Bronchial epithelial cell (primary cell): ENCODE measurements at regions not wholly inside any gene's neighbourhood (a gene's known extent, or its start where the extent isn't known, plus 50 kb on each side); places are given as distances from the start of the nearest gene placed in this dataset.

Source experiments
- DNase-seq: peaks from one replicate; pipeline ENCODE4 v3.0.0-alpha.2; 2010; ENCODE audit warnings: low read depth
- FAIRE-seq: peaks from 2 replicates; lab custom pipeline; 2011; peaks lifted over from hg19 to GRCh38; lab: Jason Lieb, UNC
- H3K27me3 ChIP-seq: 2 replicates; pipeline ENCODE4 v1.5.1; 2011; ENCODE audit warnings: low read length; ENCODE audit not compliant: control insufficient read depth, insufficient read depth
- H3K36me3 ChIP-seq: 2 replicates; pipeline ENCODE4 v1.5.1; 2011; ENCODE audit warnings: low read length; ENCODE audit not compliant: control insufficient read depth, insufficient read depth
- H3K4me3 ChIP-seq: 2 replicates; pipeline ENCODE4 v1.5.1; 2011; ENCODE audit warnings: mild to moderate bottlenecking, low read depth, low read length, control low read depth
- TF ChIP-seq, protein P1 (sequence below): IDR thresholded peaks from 2 replicates; pipeline ENCODE4 v1.5.1; 2011; ENCODE audit warnings: mild to moderate bottlenecking, moderate library complexity, low read length, control low read depth, inconsistent platforms; ENCODE audit not compliant: insufficient read depth, severe bottlenecking

DNA sequence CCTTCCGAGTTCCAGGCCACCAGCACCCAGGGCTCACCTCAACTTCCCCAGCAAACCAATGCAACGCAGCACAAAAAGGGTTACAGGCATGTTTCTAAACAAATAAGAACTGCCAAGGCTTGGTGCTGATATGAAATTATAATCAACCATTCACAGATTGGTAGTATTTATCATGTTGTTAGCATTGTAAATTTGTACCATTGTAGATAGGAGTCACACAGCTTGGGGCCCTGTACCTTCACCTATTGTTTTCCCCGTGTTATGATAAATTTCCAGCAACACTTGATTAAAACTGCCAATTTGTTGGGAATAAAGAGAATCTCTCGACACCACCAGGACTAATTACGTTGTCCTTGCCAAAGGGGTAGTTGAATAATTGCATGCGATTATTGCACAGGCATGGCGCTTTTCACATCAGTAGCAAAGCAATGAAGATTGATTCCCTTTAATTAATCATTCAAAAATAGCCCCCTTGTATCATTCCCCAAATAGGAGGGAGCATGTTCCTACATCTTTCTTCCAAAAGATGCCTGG, 454.1 kb downstream of the ZNF608 start:
- Histone ChIP-seq H3K4me3 (no peak overlapping the region), H3K27me3 (no peaks in the 10 kb centered on the region), H3K36me3 (no peaks in the 10 kb centered on the region)
- no peak for DNase-seq
- no peak for FAIRE-seq
- TF ChIP-seq, protein P1, sequence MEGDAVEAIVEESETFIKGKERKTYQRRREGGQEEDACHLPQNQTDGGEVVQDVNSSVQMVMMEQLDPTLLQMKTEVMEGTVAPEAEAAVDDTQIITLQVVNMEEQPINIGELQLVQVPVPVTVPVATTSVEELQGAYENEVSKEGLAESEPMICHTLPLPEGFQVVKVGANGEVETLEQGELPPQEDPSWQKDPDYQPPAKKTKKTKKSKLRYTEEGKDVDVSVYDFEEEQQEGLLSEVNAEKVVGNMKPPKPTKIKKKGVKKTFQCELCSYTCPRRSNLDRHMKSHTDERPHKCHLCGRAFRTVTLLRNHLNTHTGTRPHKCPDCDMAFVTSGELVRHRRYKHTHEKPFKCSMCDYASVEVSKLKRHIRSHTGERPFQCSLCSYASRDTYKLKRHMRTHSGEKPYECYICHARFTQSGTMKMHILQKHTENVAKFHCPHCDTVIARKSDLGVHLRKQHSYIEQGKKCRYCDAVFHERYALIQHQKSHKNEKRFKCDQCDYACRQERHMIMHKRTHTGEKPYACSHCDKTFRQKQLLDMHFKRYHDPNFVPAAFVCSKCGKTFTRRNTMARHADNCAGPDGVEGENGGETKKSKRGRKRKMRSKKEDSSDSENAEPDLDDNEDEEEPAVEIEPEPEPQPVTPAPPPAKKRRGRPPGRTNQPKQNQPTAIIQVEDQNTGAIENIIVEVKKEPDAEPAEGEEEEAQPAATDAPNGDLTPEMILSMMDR, result no peak

DNA sequence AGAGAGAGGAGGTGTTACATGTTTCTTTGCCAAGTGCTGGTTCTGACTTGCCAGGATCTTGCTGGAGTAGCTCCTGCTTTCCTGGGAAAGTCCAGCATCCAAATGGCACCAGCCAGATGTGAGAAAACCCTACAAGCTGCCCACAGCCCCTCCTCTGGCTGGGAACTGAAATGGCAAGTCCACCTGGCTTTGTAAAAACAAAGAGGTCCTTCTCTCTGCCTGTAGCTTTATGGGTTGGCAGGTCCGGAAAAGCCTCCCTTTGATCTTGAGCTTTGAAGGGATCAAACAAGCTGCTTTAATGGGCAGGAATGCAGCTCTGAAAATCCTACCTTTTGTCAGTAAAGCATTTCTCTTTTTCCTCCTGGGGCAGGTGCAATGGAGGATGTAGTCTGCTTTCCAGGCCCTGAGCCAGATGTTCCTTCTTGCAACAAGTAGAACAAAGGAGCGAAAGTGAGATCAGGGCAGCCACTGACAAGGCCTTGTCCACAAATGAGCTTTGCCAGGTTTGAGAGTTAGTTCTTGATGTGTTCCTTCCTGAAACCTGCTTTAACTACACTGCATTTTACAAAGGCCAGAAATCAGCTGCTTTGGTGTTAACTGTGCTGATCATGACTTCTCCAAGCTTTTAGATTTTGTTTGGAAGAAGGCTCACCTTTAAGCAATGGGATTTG, 456.7 kb downstream of the ZNF608 start:
- peaks cover 3% of the 10 kb centered on the region for H3K27me3 ChIP-seq
- DNase-seq (peak; percentile 75), FAIRE-seq (peak; percentile 28)
- TF ChIP-seq, protein P1, result peak; percentile 34
- no peaks in the 10 kb centered on the region for H3K36me3 ChIP-seq
- H3K4me3 ChIP-seq, result no peak overlapping the region

DNA sequence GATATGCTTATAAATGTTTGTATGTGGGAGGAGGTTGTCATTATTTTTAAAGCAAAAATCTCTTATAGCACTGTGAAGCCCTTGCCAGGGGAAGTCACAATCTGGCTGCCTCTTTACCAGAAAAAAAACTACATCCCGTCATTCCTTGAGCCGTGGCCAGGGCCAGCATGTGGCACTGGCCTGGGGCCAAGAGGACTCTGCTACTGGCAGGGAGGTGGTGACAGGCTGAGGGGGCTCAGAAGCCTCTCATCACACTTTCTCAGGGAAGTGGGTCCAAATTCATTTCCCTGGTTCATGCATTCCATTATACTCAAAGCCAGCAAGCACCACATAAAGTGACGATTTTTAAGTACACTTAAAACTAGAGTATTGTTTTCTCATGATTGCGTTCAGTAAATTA, 457.3 kb downstream of the ZNF608 start:
- TF ChIP-seq, protein P1, result no peak
- FAIRE-seq, result no peak

DNA sequence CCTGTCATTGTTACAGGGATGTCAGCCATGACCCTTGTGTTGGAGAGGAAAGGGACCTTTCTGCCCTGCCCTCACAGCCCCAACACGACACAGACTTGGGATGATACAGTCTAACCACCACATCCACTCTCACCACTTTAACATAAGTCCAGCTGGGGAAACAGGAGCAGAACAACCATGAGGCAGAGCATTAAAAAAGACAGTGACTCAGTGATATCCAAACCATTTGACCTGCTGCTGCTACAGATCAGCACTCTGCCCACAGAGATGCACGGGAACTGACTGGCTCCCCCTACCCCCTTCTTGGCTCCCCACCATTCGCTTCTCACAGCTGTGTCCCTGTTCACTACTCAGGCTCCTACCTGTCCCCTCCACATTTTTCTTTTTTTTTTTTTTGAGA, 458.6 kb downstream of the ZNF608 start:
- no peak for FAIRE-seq
- H3K4me3 ChIP-seq, result no peak overlapping the region

More for the DNA sequence above, 457.3 kb downstream of the ZNF608 start:
- Histone ChIP-seq H3K4me3 (no peak overlapping the region), H3K27me3 (peaks cover 3% of the 10 kb centered on the region), H3K36me3 (no peaks in the 10 kb centered on the region)
- no peak for DNase-seq

DNA sequence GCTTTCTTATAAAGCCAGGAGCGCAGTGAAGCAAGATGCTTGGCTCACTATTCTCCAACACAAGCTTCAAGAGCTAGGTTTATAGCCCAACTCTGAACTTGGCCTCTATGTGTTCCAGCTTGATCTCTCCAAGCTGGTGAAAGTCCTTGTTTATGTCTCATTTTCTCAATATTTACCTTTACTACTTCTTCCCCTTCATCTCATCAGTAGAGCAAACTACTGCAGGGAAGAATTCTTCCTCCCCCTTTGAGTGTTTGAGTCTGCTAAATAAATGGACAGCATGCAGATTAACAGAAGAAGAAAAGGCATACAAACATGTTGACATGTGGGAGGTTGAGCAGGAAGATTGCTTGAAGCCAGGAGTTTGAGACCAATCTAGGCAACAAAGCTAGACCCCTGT, 460.7 kb downstream of the ZNF608 start:
- Histone ChIP-seq H3K36me3 (no peaks in the 10 kb centered on the region), H3K4me3 (no peak overlapping the region), H3K27me3 (peaks cover 6% of the 10 kb centered on the region)
- no peak for DNase-seq
- TF ChIP-seq, protein P1, result no peak
- no peak for FAIRE-seq

More for the DNA sequence above, 458.6 kb downstream of the ZNF608 start:
- no peak for DNase-seq
- Histone ChIP-seq H3K27me3 (peaks cover 6% of the 10 kb centered on the region), H3K36me3 (no peaks in the 10 kb centered on the region)
- TF ChIP-seq, protein P1, result no peak
